ENCODE measurements at regions not wholly inside any gene's neighbourhood (a gene's known extent, or its start where the extent isn't known, plus 50 kb on each side); places are given as distances from the start of the nearest gene placed in this dataset.

DNA sequence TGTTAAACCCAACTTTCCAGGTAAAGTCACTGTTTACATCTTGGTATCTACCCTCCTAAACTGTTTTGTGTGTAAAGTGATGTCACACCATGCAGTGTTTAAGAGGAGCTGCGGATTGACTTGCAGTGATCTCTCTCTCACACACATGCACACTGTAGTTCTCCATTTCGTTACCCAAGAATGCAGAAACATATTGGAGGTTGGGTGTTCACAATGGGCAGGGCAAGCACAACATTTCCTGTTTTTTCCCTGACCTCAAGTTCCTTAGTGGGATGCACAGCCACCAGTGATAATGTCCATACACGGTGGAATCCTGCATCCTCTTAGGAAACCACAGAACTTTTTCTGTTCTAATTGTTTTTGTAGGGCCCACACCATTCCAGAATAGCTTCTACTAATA, 85.3 kb upstream of the CFAP20DC start:
- CTCF ChIA-PET = interaction anchor here (0.9 kb wide), 1 partner anchor 10 kb away, joined by 4 read pairs; no protein-coding TSS in a partner anchor
- H3K79me2 ChIP-seq (ENCODE audit: control insufficient read depth, insufficient read depth, low read length) = no peaks in the 10 kb centered on the region
- no peak overlapping the region for H3K4me2 ChIP-seq (ENCODE audit: control insufficient read depth, insufficient read depth)
- H3K27ac ChIP-seq (ENCODE audit: control insufficient read depth, insufficient read depth) = no peak overlapping the region
- H3K9ac ChIP-seq (ENCODE audit: control insufficient read depth, insufficient read depth, low read length) = no peak overlapping the region
- SMC1A ChIA-PET (ENCODE audit: uncharacterized antibody, unreplicated experiment) = no interaction called here
- H2AFZ ChIP-seq (ENCODE audit: control insufficient read depth, low read depth, low read length) = no peak overlapping the region
- ATAC-seq (no peak), DNase-seq (ENCODE audit: low read depth, low spot score) (no peak), FAIRE-seq (no peak)
- H3K27me3 ChIP-seq (replicated peaks in 1 of 2; ENCODE audit: control insufficient read depth in 2 of 2, insufficient read depth in 2 of 2, low read length in 1 of 2) = no peaks in the 10 kb centered on the region
- H3K9me3 ChIP-seq (replicated peaks; ENCODE audit: control insufficient read depth, insufficient read depth, low read length) = no peaks in the 10 kb centered on the region
- WGBS (ENCODE audit: insufficient coverage, insufficient replicate concordance, low lambda C conversion rate, missing lambda C conversion rate) = 11% methylated on average over 3 of the region's 3 CpGs
- RAD21 ChIA-PET (ENCODE audit: unreplicated experiment) = no interaction called here
- H3K36me3 ChIP-seq (ENCODE audit: control insufficient read depth in 2 of 2, insufficient read depth in 2 of 2, low read length in 1 of 2) = no peaks in the 10 kb centered on the region
- TF ChIP-seq CBFB (IDR thresholded peaks at IDR 0.05; ENCODE audit: low read depth) (no peak), YY1 (IDR thresholded peaks at IDR 0.05; ENCODE audit: low read depth, low read length) (no peak), CBX5 (IDR thresholded peaks at IDR 0.05; ENCODE audit: low read depth) (no peak), TCF7 (IDR thresholded peaks at IDR 0.05; ENCODE audit: borderline replicate concordance) (no peak), RUNX3 (IDR thresholded peaks at IDR 0.05; ENCODE audit: low read length) (no peak), POLR2AphosphoS5 (IDR thresholded peaks at IDR 0.05; ENCODE audit: low read length) (no peak), CUX1 (IDR thresholded peaks at IDR 0.05; ENCODE audit: insufficient replicate concordance, low read depth, low read length) (no peak), MLLT1 (IDR thresholded peaks at IDR 0.05) (no peak), RAD21 (IDR thresholded peaks at IDR 0.05; ENCODE audit: insufficient read depth, low read depth, low read length) (no peak), EZH2 (IDR thresholded peaks at IDR 0.05; ENCODE audit: borderline replicate concordance, control insufficient read depth, low read depth, low read length) (no peak), MTA2 (IDR thresholded peaks at IDR 0.05; ENCODE audit: low read depth) (no peak)
- POLR2A ChIA-PET = no interaction called here
- intact Hi-C loops (cut with micrococcal nuclease; ENCODE audit: unreplicated experiment) (no loop called here), in situ Hi-C loops (cut with MboI) (no loop called here)
- H4K20me1 ChIP-seq (ENCODE audit: control insufficient read depth, insufficient read depth) = no peaks in the 10 kb centered on the region
- BruUV-seq (replicated peaks) = no TSS peak
- H3K4me3 ChIP-seq = no peak overlapping the region
- no peaks in the 10 kb centered on the region for H3K4me1 ChIP-seq (ENCODE audit: control insufficient read depth, insufficient read depth, low read length)
